GM18505 (cell line): ENCODE measurements at regions not wholly inside any gene's neighbourhood (a gene's known extent, or its start where the extent isn't known, plus 50 kb on each side); places are given as distances from the start of the nearest gene placed in this dataset.

Source experiments
- ATAC-seq: cut with Tn5 transposase; IDR thresholded peaks from one replicate; pipeline ENCODE4 v1.9.1; 2021; ENCODE audit not compliant: unreplicated experiment
- POLR2A ChIP-seq: IDR thresholded peaks from 4 replicates; pipeline ENCODE4 v1.6.1; 2011; ENCODE audit warnings: borderline replicate concordance; ENCODE audit not compliant: insufficient read depth, insufficient read length; ENCODE audit errors: extremely low read depth

- ATAC-seq, result no peak
Measured at GRCh38 chr13:40271931-40272775, 394.3 kb downstream of the FOXO1 start.

GRCh38 chr13:40272776-40273139, 393.7 kb downstream of the FOXO1 start:
- TF ChIP-seq POLR2A, result no peak
- no peak for ATAC-seq

More at GRCh38 chr13:40271931-40272775, 394.3 kb downstream of the FOXO1 start:
- TF ChIP-seq POLR2A, result no peak

GRCh38 chr13:40273253-40274025, 393.0 kb downstream of the FOXO1 start:
- no peak for ATAC-seq
- no peak for TF ChIP-seq POLR2A

GRCh38 chr13:40274103-40274502, 392.3 kb downstream of the FOXO1 start:
- no peak for ATAC-seq
- TF ChIP-seq POLR2A, result no peak

GRCh38 chr13:40275155-40275554, 391.3 kb downstream of the FOXO1 start:
- no peak for ATAC-seq
- TF ChIP-seq POLR2A, result no peak

GRCh38 chr13:40275636-40276035, 390.8 kb downstream of the FOXO1 start:
- ATAC-seq, result no peak
- TF ChIP-seq POLR2A, result no peak

- TF ChIP-seq POLR2A, result no peak
- ATAC-seq, result no peak
Measured at GRCh38 chr13:40283666-40284065, 382.8 kb downstream of the FOXO1 start.

- no peak for ATAC-seq
- TF ChIP-seq POLR2A, result no peak
Measured at GRCh38 chr13:40285634-40286033, 380.8 kb downstream of the FOXO1 start.

- no peak for ATAC-seq
- TF ChIP-seq POLR2A, result no peak
Measured at GRCh38 chr13:40287428-40287827, 379.0 kb downstream of the FOXO1 start.

- no peak for ATAC-seq
- no peak for TF ChIP-seq POLR2A
Measured at GRCh38 chr13:40288259-40288658, 378.2 kb downstream of the FOXO1 start.

GRCh38 chr13:40290758-40291157, 375.7 kb downstream of the FOXO1 start:
- no peak for TF ChIP-seq POLR2A
- no peak for ATAC-seq

GRCh38 chr13:40292108-40292507, 374.3 kb downstream of the FOXO1 start:
- no peak for TF ChIP-seq POLR2A
- no peak for ATAC-seq

- no peak for ATAC-seq
- no peak for TF ChIP-seq POLR2A
Measured at GRCh38 chr13:40292536-40292935, 373.9 kb downstream of the FOXO1 start.

- ATAC-seq, result no peak
Measured at GRCh38 chr13:40302351-40302750, 364.1 kb downstream of the FOXO1 start.

More at GRCh38 chr13:40302351-40302750, 364.1 kb downstream of the FOXO1 start:
- no peak for TF ChIP-seq POLR2A
